ENCODE measurements at regions not wholly inside any gene's neighbourhood (a gene's known extent, or its start where the extent isn't known, plus 50 kb on each side); places are given as distances from the start of the nearest gene placed in this dataset.

DNA sequence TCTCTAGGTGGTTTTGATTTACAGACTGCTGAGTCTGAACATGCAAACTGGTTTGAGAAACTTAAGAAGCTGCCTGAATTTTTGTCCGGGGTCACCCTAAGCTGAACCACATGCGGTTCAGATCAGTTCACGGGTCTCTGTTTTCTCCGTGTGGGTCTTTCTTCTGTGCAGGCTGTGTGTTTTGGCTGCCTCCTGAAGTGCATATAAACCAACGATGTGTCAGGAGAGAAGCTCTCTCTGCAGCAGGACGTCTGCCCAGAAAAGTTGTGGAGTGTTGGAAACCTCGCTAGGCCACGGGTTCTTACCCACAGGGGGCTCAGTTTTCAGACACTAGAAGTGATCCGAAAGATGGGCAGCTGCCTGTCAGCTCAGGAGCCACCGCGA lies 364.2 kb downstream of the IRX2 start:
- ChIA-PET CTCF (no interaction called here), POLR2A (no interaction called here)
- Histone ChIP-seq H3K27ac (ENCODE audit: low read depth, low read length) (no peak overlapping the region), H3K9me3 (ENCODE audit: control insufficient read depth, insufficient read depth, low read length) (peaks cover 75% of the 10 kb centered on the region), H3K4me3 (ENCODE audit: low read depth, low read length) (no peak overlapping the region), H3K27me3 (ENCODE audit: control insufficient read depth, insufficient read depth, low read length) (no peaks in the 10 kb centered on the region)
- TF ChIP-seq, protein P1, sequence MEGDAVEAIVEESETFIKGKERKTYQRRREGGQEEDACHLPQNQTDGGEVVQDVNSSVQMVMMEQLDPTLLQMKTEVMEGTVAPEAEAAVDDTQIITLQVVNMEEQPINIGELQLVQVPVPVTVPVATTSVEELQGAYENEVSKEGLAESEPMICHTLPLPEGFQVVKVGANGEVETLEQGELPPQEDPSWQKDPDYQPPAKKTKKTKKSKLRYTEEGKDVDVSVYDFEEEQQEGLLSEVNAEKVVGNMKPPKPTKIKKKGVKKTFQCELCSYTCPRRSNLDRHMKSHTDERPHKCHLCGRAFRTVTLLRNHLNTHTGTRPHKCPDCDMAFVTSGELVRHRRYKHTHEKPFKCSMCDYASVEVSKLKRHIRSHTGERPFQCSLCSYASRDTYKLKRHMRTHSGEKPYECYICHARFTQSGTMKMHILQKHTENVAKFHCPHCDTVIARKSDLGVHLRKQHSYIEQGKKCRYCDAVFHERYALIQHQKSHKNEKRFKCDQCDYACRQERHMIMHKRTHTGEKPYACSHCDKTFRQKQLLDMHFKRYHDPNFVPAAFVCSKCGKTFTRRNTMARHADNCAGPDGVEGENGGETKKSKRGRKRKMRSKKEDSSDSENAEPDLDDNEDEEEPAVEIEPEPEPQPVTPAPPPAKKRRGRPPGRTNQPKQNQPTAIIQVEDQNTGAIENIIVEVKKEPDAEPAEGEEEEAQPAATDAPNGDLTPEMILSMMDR (IDR thresholded peaks at IDR 0.05; ENCODE audit: low read depth, low read length) = no peak
- DNase-seq (ENCODE audit: low read depth, low spot score) = no peak

DNA sequence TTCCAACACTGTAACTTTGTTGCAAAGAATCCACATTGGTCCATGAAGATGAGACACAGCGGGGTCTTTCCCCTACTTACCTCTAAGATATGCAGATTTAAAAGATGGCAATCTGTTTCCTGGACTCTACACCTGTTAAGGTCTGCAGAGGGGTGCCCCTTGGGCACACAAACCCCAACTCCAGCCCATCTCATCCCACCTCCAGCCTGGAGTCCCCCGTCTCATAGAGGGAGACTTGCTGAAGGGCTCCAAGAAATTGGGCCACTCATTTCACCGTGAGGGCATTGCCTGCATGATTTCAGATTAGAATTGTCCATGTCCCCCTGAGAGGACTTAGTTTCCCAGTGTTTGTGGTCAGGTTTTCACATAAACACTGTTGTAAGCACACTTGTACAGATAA lies 365.7 kb downstream of the IRX2 start:
- ChIA-PET POLR2A (no interaction called here), CTCF (no interaction called here)
- H3K9me3 ChIP-seq (ENCODE audit: control insufficient read depth, insufficient read depth, low read length) = peaks cover 78% of the 10 kb centered on the region
- no peak overlapping the region for H3K4me3 ChIP-seq (ENCODE audit: low read depth, low read length)
- H3K27me3 ChIP-seq (ENCODE audit: control insufficient read depth, insufficient read depth, low read length) = no peaks in the 10 kb centered on the region
- TF ChIP-seq, protein P1 (IDR thresholded peaks at IDR 0.05; ENCODE audit: low read depth, low read length) = no peak
- H3K27ac ChIP-seq (ENCODE audit: low read depth, low read length) = no peak overlapping the region
- no peak for DNase-seq (ENCODE audit: low read depth, low spot score)

DNA sequence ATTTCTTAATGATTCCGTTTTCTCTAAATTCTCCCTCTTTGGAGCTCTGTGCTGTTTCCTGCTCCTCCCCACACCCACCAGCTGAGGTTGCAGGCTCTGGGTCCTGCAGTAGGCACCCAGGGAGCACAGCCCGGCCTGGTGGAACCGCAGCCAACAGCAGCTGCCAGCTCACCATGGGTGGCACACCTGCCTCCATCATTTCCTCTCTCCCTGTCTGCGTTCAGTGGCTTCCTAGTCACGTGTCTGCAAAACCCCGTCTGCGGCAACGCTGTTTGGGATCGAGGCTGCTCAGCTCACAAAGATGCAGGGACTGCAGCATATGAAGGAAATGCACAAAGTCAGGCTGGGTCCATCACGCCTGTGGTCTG lies 367.8 kb downstream of the IRX2 start:
- no peak for DNase-seq (ENCODE audit: low read depth, low spot score)
- peaks cover 73% of the 10 kb centered on the region for H3K9me3 ChIP-seq (ENCODE audit: control insufficient read depth, insufficient read depth, low read length)
- ChIA-PET CTCF (no interaction called here), POLR2A (no interaction called here)
- H3K27ac ChIP-seq (ENCODE audit: low read depth, low read length) = no peak overlapping the region
- no peak overlapping the region for H3K4me3 ChIP-seq (ENCODE audit: low read depth, low read length)
- TF ChIP-seq, protein P1 (IDR thresholded peaks at IDR 0.05; ENCODE audit: low read depth, low read length) = no peak
- no peaks in the 10 kb centered on the region for H3K27me3 ChIP-seq (ENCODE audit: control insufficient read depth, insufficient read depth, low read length)

DNA sequence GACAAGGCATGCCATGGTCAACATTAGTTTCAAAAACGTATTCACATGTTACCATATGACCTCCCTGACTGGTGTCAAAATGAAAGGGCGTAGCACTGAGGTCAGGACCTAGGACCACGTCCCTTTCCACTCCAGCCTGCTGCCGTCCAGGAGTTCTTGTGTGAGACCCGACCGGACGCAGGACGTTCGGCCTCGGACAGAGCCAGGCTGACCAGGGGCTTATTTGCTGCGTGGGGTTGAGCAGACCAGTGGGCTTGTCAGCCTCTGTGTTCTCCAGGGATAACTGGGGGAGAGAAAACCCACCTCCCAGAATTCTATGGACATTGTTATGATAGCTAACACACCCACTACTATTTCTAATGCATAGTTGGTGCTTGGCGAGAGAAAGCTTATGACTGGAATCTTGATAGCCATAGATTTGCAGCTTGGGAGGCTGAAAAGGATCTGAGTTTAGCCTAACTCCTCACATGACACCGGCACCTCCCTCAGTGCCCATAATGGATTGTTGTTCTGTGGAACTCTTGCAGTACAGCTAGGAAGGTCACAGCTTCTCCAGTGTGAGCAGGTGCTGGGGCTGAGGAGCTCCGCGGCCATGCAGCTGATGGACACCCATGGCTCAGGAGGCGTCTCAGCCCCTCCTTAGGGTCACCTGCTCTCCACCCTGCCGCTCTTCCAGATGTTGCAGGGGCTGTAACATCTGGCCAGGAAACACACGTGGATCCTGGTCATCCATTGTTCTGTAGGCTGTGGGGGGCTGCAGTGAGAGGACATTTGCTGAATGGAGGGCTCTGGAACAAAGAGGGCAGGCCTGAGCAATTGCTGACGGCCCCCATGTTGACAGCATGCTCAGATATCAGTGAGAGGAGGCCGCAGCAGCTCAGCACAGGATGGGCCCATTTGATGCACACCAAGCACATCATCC lies 368.4 kb downstream of the IRX2 start:
- DNase-seq (ENCODE audit: low read depth, low spot score) = no peak
- TF ChIP-seq, protein P1 (IDR thresholded peaks at IDR 0.05; ENCODE audit: low read depth, low read length) = no peak
- ChIA-PET CTCF (no interaction called here), POLR2A (no interaction called here)
- Histone ChIP-seq H3K9me3 (ENCODE audit: control insufficient read depth, insufficient read depth, low read length) (peaks cover 74% of the 10 kb centered on the region), H3K27ac (ENCODE audit: low read depth, low read length) (no peak overlapping the region), H3K4me3 (ENCODE audit: low read depth, low read length) (no peak overlapping the region), H3K27me3 (ENCODE audit: control insufficient read depth, insufficient read depth, low read length) (no peaks in the 10 kb centered on the region)

DNA sequence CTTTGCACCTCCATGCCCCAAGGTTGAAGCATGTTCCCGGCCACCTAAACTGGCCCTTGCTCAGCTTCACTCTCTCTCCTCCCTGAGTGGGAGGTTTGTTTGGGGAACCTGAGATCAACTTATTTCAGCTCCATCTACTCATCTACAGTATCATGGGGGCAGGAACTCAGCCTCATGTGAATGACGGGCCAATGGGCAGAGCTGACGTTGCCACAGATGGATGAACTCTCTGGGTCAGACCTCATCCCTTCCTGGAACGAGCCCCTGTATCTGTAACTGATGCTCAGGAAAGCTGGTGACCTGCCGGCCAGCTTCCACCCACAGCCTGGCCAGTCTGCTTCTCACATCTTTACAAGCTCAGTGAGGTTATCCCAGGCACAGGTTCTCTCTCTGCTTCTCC lies 369.6 kb downstream of the IRX2 start:
- Histone ChIP-seq H3K27me3 (ENCODE audit: control insufficient read depth, insufficient read depth, low read length) (no peaks in the 10 kb centered on the region), H3K4me3 (ENCODE audit: low read depth, low read length) (no peak overlapping the region), H3K27ac (ENCODE audit: low read depth, low read length) (no peak overlapping the region), H3K9me3 (ENCODE audit: control insufficient read depth, insufficient read depth, low read length) (peaks cover 64% of the 10 kb centered on the region)
- TF ChIP-seq, protein P1 (IDR thresholded peaks at IDR 0.05; ENCODE audit: low read depth, low read length) = no peak
- DNase-seq (ENCODE audit: low read depth, low spot score) = no peak
- CTCF ChIA-PET = no interaction called here
- POLR2A ChIA-PET = no interaction called here
